CD4-positive, alpha-beta T cell (primary cell): ENCODE measurements at regions not wholly inside any gene's neighbourhood (a gene's known extent, or its start where the extent isn't known, plus 50 kb on each side); places are given as distances from the start of the nearest gene placed in this dataset.

Experiments
- ATAC-seq: fragments of 200-7000 bp; cut with Tn5 transposase; one replicate; pipeline ENCODE4 v1.10.0; 2022; ENCODE audit warnings: mild to moderate bottlenecking; ENCODE audit not compliant: poor library complexity
- CTCF ChIA-PET: fragments of 350-600 bp; sonication (Branson Sonifier 250); formaldehyde crosslinking; loops from one replicate; lab custom pipeline; 2021; ENCODE audit warnings: antibody characterized with exemption, inconsistent platforms; lab: Charles Lee
- POLR2A ChIA-PET: fragments of 350-600 bp; sonication (Branson Sonifier 250); formaldehyde crosslinking; loops from one replicate; lab custom pipeline; 2021; ENCODE audit warnings: antibody characterized with exemption, inconsistent platforms; lab: Charles Lee
- DNase-seq, 14 experiments: peaks; one replicate each; pipeline ENCODE4 v3.0.0-alpha.2; 2013 to 2020; ENCODE audit warnings: mixed read lengths in 2 of 14
- H3K27ac ChIP-seq, 2 donors: one replicate each; pipeline versions ENCODE4 v1.5.1 to v1.7.0; 2013; ENCODE audit warnings: low read length in 2 of 2, low read depth in 1 of 2, mild to moderate bottlenecking in 1 of 2
- H3K27me3 ChIP-seq, 2 experiments: 1 replicate in 1 of 2; 2 replicates in 1 of 2; pipeline versions ENCODE4 v1.6.1 to v1.7.0; 2013; ENCODE audit warnings: low read length in 2 of 2, control low read depth in 1 of 2, mild to moderate bottlenecking in 1 of 2, moderate library complexity in 1 of 2; ENCODE audit not compliant: insufficient read depth in 2 of 2, control insufficient read depth in 1 of 2
- H3K36me3 ChIP-seq: one replicate; pipeline ENCODE4 v1.6.1; 2013; ENCODE audit warnings: low read length, control low read depth; ENCODE audit not compliant: insufficient read depth
- H3K4me1 ChIP-seq: one replicate; pipeline ENCODE4 v1.6.1; 2013; ENCODE audit warnings: low read length, control low read depth; ENCODE audit not compliant: insufficient read depth
- H3K4me3 ChIP-seq: one replicate; pipeline ENCODE4 v1.5.1; 2013; ENCODE audit warnings: mild to moderate bottlenecking, low read length, moderate library complexity
- H3K9me3 ChIP-seq, 2 experiments: 1 replicate in 1 of 2; 2 replicates in 1 of 2; pipeline versions ENCODE4 v1.6.1 to v1.7.0; 2013; ENCODE audit warnings: low read length in 2 of 2, mild to moderate bottlenecking in 2 of 2, control low read depth in 1 of 2, moderate library complexity in 1 of 2; ENCODE audit not compliant: control insufficient read depth in 1 of 2, insufficient read depth in 1 of 2
- H3K27ac Mint-ChIP-seq: one replicate; pipeline ENCODE4 v1.8.0; 2020; ENCODE audit warnings: mixed read lengths
- H3K27me3 Mint-ChIP-seq: one replicate; pipeline ENCODE4 v1.8.0; 2021; ENCODE audit warnings: mixed read lengths
- H3K36me3 Mint-ChIP-seq: one replicate; pipeline ENCODE4 v1.8.0; 2021; ENCODE audit warnings: low read depth, mixed read lengths
- H3K4me1 Mint-ChIP-seq: one replicate; pipeline ENCODE4 v1.8.0; 2021; ENCODE audit warnings: low read depth, mixed read lengths
- H3K4me3 Mint-ChIP-seq: one replicate; pipeline ENCODE4 v1.8.0; 2020; ENCODE audit warnings: mild to moderate bottlenecking, mixed read lengths
- H3K9me3 Mint-ChIP-seq: one replicate; pipeline ENCODE4 v1.8.0; 2020; ENCODE audit warnings: mixed read lengths
- CTCF ChIP-seq: fragments of 200-600 bp; IDR thresholded peaks from one replicate; pipeline ENCODE4 v1.8.0; 2022; ENCODE audit warnings: antibody characterized with exemption, mild to moderate bottlenecking
- intact Hi-C, 2 experiments: fragments of 100-400 bp; cut with DNase I in 1 of 2; cut with micrococcal nuclease in 1 of 2; formaldehyde crosslinking; loops; one replicate each; pipeline versions ENCODE4 v1.15.1 to v1.9.0; 2023 to 2025; cut with DNase I, micrococcal nuclease

- H3K27ac Mint-ChIP-seq: no peak overlapping the region
- no peaks in the 10 kb centered on the region for H3K9me3 Mint-ChIP-seq
- intact Hi-C loops: no loop called here
- H3K4me3 Mint-ChIP-seq: no peak overlapping the region
- Histone ChIP-seq H3K4me3 (no peak overlapping the region), H3K9me3 (no peaks in the 10 kb centered on the region), H3K27me3 (no peaks in the 10 kb centered on the region), H3K36me3 (no peaks in the 10 kb centered on the region), H3K27ac (no peak overlapping the region), H3K4me1 (peaks cover 17% of the 10 kb centered on the region)
- DNase-seq: peak in 1 of 14 experiments; percentile 37
- POLR2A ChIA-PET: no interaction called here
- H3K4me1 Mint-ChIP-seq: peaks cover 41% of the 10 kb centered on the region
- H3K36me3 Mint-ChIP-seq: no peaks in the 10 kb centered on the region
- H3K27me3 Mint-ChIP-seq: no peaks in the 10 kb centered on the region
- CTCF ChIA-PET: no interaction called here
- no peak for TF ChIP-seq CTCF
- no peak for ATAC-seq
Observed at GRCh38 chr1:58861506-58861905, 77.7 kb upstream of the JUN start.

- POLR2A ChIA-PET: no interaction called here
Observed at GRCh38 chr1:58862728-58863385, 79.0 kb upstream of the JUN start.

GRCh38 chr1:58864654-58865053 lies 80.8 kb upstream of the JUN start:
- no peaks in the 10 kb centered on the region for H3K9me3 ChIP-seq
- POLR2A ChIA-PET: no interaction called here
- H3K4me1 ChIP-seq: no peaks in the 10 kb centered on the region
- Mint-ChIP-seq H3K27me3 (no peaks in the 10 kb centered on the region), H3K9me3 (no peaks in the 10 kb centered on the region), H3K27ac (no peak overlapping the region), H3K4me1 (peaks cover 11% of the 10 kb centered on the region), H3K36me3 (no peaks in the 10 kb centered on the region), H3K4me3 (no peak overlapping the region)
- TF ChIP-seq CTCF: no peak
- CTCF ChIA-PET: no interaction called here
- H3K27me3 ChIP-seq: no peaks in the 10 kb centered on the region
- no peaks in the 10 kb centered on the region for H3K36me3 ChIP-seq
- intact Hi-C loops: no loop called here
- no peak overlapping the region for H3K27ac ChIP-seq
- DNase-seq: no peak
- H3K4me3 ChIP-seq: no peak overlapping the region
- no peak for ATAC-seq

More at GRCh38 chr1:58862728-58863385, 79.0 kb upstream of the JUN start:
- Histone ChIP-seq H3K9me3 (no peaks in the 10 kb centered on the region), H3K27me3 (no peaks in the 10 kb centered on the region), H3K4me3 (no peak overlapping the region), H3K27ac (no peak overlapping the region), H3K36me3 (no peaks in the 10 kb centered on the region), H3K4me1 (peaks cover 12% of the 10 kb centered on the region)
- CTCF ChIA-PET: no interaction called here
- Mint-ChIP-seq H3K27me3 (no peaks in the 10 kb centered on the region), H3K4me3 (no peak overlapping the region), H3K27ac (no peak overlapping the region), H3K36me3 (no peaks in the 10 kb centered on the region), H3K4me1 (peaks cover 29% of the 10 kb centered on the region), H3K9me3 (no peaks in the 10 kb centered on the region)
- no peak for ATAC-seq
- intact Hi-C loops: no loop called here
- DNase-seq: no peak
- TF ChIP-seq CTCF: no peak
